Osteocyte (in vitro differentiated cells): ENCODE measurements at regions not wholly inside any gene's neighbourhood (a gene's known extent, or its start where the extent isn't known, plus 50 kb on each side); places are given as distances from the start of the nearest gene placed in this dataset.
"Not testable (repeated sequence)": the region's sequence is repeated elsewhere in the genome, so short reads cannot be mapped to it uniquely, and the experiment has no call there.

ENCODE experiments used
- DNase-seq: peaks from one replicate; pipeline ENCODE4 v3.0.0; 2021; ENCODE audit warnings: mixed read lengths; ENCODE audit not compliant: unreplicated experiment; ENCODE audit errors: extremely low spot score
- H3K27ac Mint-ChIP-seq: one replicate; pipeline ENCODE4 v1.8.0; 2021; ENCODE audit warnings: mild to moderate bottlenecking, mixed read lengths; ENCODE audit not compliant: unreplicated experiment
- H3K27me3 Mint-ChIP-seq: one replicate; pipeline ENCODE4 v1.8.0; 2021; ENCODE audit warnings: mixed read lengths; ENCODE audit not compliant: unreplicated experiment
- H3K36me3 Mint-ChIP-seq: one replicate; pipeline ENCODE4 v1.8.0; 2021; ENCODE audit warnings: mixed read lengths; ENCODE audit not compliant: unreplicated experiment
- H3K4me1 Mint-ChIP-seq: one replicate; pipeline ENCODE4 v1.8.0; 2021; ENCODE audit warnings: mixed read lengths; ENCODE audit not compliant: unreplicated experiment
- H3K4me3 Mint-ChIP-seq: one replicate; pipeline ENCODE4 v1.8.0; 2021; ENCODE audit warnings: mild to moderate bottlenecking, moderate library complexity, mixed read lengths; ENCODE audit not compliant: unreplicated experiment
- H3K9me3 Mint-ChIP-seq: one replicate; pipeline ENCODE4 v1.8.0; 2021; ENCODE audit warnings: mixed read lengths; ENCODE audit not compliant: unreplicated experiment
- TF ChIP-seq, protein P1 (sequence below): fragments of 200-600 bp; sonication (generic); IDR thresholded peaks from 2 replicates; pipeline ENCODE4 v1.5.0; 2021; ENCODE audit warnings: antibody characterized with exemption, mild to moderate bottlenecking, moderate library complexity

DNA sequence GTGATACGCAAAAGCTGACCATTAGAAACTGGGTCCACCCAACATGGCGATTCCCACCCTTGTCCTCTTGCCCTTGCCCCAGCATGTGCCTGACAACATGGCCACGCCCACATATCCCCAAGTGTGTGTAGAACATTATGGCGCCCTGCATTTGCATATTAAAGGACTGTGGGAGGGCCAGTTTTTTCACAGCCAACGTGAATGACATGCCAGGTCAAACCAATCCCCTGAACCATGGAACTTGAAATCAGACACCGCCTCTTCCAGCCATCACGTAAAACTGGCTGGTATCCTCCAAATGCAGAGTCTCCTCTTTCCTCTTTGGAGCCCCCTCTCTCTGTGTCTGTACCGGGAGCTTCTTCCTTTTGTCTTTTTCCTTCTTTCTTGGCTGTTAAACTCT, 156.7 kb upstream of the EPHA6 start:
- no peak for DNase-seq
- H3K9me3 Mint-ChIP-seq: peaks cover 11% of the 10 kb centered on the region
- no peaks in the 10 kb centered on the region for H3K4me1 Mint-ChIP-seq
- H3K36me3 Mint-ChIP-seq: no peaks in the 10 kb centered on the region
- H3K27ac Mint-ChIP-seq: no peak overlapping the region
- TF ChIP-seq, protein P1, sequence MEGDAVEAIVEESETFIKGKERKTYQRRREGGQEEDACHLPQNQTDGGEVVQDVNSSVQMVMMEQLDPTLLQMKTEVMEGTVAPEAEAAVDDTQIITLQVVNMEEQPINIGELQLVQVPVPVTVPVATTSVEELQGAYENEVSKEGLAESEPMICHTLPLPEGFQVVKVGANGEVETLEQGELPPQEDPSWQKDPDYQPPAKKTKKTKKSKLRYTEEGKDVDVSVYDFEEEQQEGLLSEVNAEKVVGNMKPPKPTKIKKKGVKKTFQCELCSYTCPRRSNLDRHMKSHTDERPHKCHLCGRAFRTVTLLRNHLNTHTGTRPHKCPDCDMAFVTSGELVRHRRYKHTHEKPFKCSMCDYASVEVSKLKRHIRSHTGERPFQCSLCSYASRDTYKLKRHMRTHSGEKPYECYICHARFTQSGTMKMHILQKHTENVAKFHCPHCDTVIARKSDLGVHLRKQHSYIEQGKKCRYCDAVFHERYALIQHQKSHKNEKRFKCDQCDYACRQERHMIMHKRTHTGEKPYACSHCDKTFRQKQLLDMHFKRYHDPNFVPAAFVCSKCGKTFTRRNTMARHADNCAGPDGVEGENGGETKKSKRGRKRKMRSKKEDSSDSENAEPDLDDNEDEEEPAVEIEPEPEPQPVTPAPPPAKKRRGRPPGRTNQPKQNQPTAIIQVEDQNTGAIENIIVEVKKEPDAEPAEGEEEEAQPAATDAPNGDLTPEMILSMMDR: no peak
- no peaks in the 10 kb centered on the region for H3K27me3 Mint-ChIP-seq
- no peak overlapping the region for H3K4me3 Mint-ChIP-seq

DNA sequence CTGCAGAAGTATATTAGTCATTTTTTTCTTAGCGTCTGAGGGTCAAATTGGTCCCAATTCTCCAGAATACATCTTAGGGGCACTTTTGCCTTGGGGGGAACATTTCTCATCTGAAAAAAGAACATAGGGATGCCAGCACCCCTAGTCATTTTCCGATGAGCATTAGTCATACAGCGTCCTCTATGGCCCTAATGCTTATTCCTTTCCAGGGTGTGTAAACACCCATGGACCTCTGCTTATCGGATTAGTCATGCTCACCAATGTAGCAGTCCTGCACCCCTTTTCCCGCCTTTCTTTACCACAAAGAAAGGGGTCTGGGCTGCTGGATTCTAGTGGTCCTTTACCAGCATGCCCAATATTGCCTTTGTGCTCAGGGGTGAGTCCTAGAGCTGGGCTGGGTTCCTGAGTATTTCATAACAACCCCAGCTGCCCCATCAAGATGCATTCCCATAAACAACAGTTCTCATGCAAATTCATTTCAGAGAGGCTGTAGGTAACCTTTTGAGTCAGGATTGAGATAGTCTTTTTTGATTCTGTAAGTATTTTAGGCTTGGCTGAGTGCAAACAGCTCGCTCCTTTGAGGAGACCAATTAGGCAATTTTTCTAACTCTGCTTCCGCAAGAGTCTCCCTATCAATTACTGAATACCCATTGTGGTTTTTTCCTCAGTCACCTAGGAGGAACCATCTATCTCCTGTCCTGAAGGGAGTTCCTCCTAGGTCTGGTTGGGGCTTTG, 142.4 kb upstream of the EPHA6 start:
- H3K36me3 Mint-ChIP-seq, H3K4me1 Mint-ChIP-seq, H3K27me3 Mint-ChIP-seq, H3K4me3 Mint-ChIP-seq, H3K27ac Mint-ChIP-seq, DNase-seq: not testable (repeated sequence)
- peaks cover 13% of the 10 kb centered on the region for H3K9me3 Mint-ChIP-seq

DNA sequence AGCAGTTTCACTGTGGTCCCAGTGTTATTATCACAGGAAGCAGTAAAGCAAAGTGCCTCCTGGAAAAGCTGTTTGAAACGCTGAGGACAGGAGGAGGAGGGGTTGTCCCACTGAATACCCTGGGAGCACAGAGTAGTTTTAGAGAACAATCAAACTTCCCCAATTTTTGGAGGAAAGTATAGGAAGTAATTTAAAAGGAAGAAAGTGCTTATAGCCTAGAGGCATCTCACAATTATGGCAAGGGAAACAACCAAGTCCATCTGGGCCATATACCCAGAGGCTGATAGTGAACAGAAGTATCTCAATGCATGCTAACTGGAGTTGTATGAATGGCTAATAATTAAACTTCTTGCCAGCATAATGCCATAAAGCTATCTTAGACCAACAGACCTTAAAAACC, 137.2 kb upstream of the EPHA6 start:
- H3K4me3 Mint-ChIP-seq: no peak overlapping the region
- H3K4me1 Mint-ChIP-seq: no peaks in the 10 kb centered on the region
- H3K36me3 Mint-ChIP-seq: no peaks in the 10 kb centered on the region
- TF ChIP-seq, protein P1: no peak
- H3K27ac Mint-ChIP-seq: no peak overlapping the region
- peaks cover 9% of the 10 kb centered on the region for H3K9me3 Mint-ChIP-seq
- DNase-seq: no peak
- no peaks in the 10 kb centered on the region for H3K27me3 Mint-ChIP-seq

DNA sequence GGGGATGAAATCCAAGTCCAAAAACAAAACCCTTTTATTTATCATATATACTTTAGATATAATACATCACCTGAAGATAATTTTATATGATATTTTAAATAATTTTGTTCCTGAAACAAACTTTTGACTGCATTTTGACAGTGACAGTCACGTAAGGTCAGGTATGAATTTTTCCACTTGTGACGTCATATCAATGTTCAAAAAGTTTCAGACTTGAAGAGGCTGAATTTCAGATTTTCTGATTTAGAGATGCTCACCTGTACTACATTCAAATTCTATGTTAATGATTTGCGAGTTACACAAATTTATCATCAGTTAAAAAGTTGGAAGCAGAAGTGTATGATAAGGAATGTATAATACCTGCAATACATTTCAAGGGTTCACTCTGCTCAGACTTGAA, 136.1 kb upstream of the EPHA6 start:
- Mint-ChIP-seq H3K36me3 (no peaks in the 10 kb centered on the region), H3K27me3 (no peaks in the 10 kb centered on the region), H3K27ac (no peak overlapping the region), H3K4me1 (no peaks in the 10 kb centered on the region), H3K9me3 (peaks cover 9% of the 10 kb centered on the region), H3K4me3 (no peak overlapping the region)
- TF ChIP-seq, protein P1: no peak
- DNase-seq: no peak

DNA sequence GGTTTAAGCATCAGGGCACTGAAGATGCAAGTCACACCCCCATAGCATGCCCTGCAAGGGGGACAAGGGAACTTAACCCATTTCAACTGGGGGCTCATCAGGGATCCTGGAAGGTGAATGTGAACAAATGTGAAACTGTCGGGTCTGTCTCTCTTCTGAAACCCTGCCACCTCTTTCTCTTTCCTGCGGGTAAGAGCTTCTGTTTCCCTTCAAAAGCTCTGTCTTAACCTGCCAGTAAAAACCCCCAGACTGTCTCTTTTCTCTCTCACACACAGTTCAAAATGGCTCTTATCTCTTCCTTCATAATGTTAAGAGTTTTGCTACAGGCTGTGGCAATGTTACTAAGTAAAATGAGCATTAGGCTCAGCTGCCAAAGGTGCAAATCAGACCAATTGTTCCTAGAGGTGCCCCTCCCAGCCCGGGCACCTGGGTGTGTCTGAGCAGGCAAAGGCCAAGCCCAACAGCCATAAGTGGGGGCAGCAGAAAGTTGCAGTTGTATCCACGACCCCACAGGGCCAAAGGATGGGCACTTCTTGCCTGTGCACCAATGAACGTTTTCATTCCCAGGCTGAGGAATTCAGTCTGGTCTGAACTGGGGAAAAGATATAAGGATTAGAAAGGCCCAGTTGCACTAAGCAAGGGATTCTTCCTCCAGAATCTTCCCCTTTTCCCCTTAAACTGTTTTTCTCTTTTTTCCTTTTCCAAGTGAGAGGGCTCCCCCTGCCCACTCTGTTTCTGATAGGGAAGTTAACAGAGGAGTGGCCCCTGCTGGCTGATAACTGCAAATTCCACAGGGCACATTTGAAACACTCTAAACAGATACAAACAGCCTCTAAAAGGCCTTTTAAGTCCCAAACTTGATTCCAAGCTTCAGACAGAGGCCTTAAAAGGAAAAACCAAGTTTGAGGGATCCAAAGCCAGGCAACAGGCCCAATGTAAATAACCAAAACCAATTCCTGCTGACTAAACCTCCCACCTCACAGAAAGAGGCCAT, 113.8 kb upstream of the EPHA6 start:
- Mint-ChIP-seq H3K36me3 (no peaks in the 10 kb centered on the region), H3K27me3 (no peaks in the 10 kb centered on the region), H3K27ac (no peak overlapping the region), H3K4me1 (peaks cover 6% of the 10 kb centered on the region), H3K4me3 (no peak overlapping the region), H3K9me3 (peaks cover 18% of the 10 kb centered on the region)
- TF ChIP-seq, protein P1: peak; percentile 38
- peak; percentile 81 for DNase-seq
